A549 (cell line): ENCODE measurements at regions not wholly inside any gene's neighbourhood (a gene's known extent, or its start where the extent isn't known, plus 50 kb on each side); places are given as distances from the start of the nearest gene placed in this dataset.

Experiments
- CHD2 ChIP-seq: fragments of 150-350 bp; IDR thresholded peaks from 2 replicates; pipeline ENCODE4 v1.6.1; 2014; ENCODE audit warnings: low read length; ENCODE audit not compliant: partially characterized antibody
- EP300 ChIP-seq, 2 experiments: fragments of >200 bp; sonication (Bioruptor Twin); formaldehyde crosslinking; IDR thresholded peaks; 2 replicates in 1 of 2; 3 replicates in 1 of 2; pipeline ENCODE4 v1.6.1; 2016 to 2017
- HMGXB4 ChIP-seq: fragments of 250-450 bp; sonication (Bioruptor Pico); IDR thresholded peaks from 2 replicates; pipeline ENCODE4 v1.5.0; 2021; ENCODE audit warnings: mild to moderate bottlenecking, moderate library complexity, borderline replicate concordance
- JUN ChIP-seq, 2 experiments: fragments of >200 bp; sonication (Bioruptor Twin); formaldehyde crosslinking; IDR thresholded peaks; 2 replicates in 1 of 2; 3 replicates in 1 of 2; pipeline ENCODE4 v1.6.1; 2016 to 2017
- POLR2A ChIP-seq: IDR thresholded peaks from 2 replicates; pipeline ENCODE4 v1.6.1; 2012; ENCODE audit warnings: mild to moderate bottlenecking, low read length
- RARB ChIP-seq: fragments of 250-450 bp; sonication (Bioruptor Pico); IDR thresholded peaks from 2 replicates; pipeline ENCODE4 v1.8.0; 2021; ENCODE audit warnings: mild to moderate bottlenecking, moderate library complexity
- RFX5 ChIP-seq: fragments of 450-650 bp; IDR thresholded peaks from 2 replicates; pipeline ENCODE4 v1.7.1; 2014; ENCODE audit warnings: antibody characterized with exemption, mild to moderate bottlenecking, moderate library complexity
- SMC3 ChIP-seq: fragments of >200 bp; sonication (Bioruptor Twin); formaldehyde crosslinking; IDR thresholded peaks from 3 replicates; pipeline ENCODE4 v1.6.1; 2018; ENCODE audit warnings: inconsistent platforms
- TF ChIP-seq, protein P1 (sequence below): fragments of >200 bp; sonication (Bioruptor Twin); formaldehyde crosslinking; IDR thresholded peaks from 3 replicates; pipeline ENCODE4 v1.5.1; 2016

DNA sequence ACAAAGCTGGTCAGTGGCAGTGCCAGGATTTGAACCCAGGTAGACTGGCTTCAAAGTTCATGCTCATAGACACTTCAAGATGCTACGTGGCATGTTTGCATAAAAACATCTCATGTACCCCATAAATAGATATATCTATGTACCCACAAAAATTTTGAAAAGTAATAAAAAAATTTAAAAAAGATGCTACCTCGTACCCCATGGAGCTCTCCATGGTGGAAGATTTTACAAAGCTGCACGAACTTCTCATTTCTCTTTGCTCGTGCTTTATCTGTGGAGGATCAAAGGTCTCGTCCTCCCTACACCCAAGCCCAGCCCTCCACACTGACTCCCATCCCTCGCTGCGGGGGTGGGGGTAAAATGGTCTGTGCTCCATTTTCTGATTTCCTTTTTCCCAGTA is 135.5 kb downstream of the HAPSTR1 start:
- TF ChIP-seq RARB (CRISPR knock-in tag) (no peak), SMC3 (no peak), POLR2A (no peak), EP300 (IDR thresholded peaks at IDR 0.05) (no peak), JUN (IDR thresholded peaks at IDR 0.05) (no peak), HMGXB4 (CRISPR knock-in tag) (no peak), RFX5 (no peak), CHD2 (no peak)
- TF ChIP-seq, protein P1, sequence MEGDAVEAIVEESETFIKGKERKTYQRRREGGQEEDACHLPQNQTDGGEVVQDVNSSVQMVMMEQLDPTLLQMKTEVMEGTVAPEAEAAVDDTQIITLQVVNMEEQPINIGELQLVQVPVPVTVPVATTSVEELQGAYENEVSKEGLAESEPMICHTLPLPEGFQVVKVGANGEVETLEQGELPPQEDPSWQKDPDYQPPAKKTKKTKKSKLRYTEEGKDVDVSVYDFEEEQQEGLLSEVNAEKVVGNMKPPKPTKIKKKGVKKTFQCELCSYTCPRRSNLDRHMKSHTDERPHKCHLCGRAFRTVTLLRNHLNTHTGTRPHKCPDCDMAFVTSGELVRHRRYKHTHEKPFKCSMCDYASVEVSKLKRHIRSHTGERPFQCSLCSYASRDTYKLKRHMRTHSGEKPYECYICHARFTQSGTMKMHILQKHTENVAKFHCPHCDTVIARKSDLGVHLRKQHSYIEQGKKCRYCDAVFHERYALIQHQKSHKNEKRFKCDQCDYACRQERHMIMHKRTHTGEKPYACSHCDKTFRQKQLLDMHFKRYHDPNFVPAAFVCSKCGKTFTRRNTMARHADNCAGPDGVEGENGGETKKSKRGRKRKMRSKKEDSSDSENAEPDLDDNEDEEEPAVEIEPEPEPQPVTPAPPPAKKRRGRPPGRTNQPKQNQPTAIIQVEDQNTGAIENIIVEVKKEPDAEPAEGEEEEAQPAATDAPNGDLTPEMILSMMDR: no peak
